Ovary (tissue), 3 donors: ENCODE measurements at regions not wholly inside any gene's neighbourhood (a gene's known extent, or its start where the extent isn't known, plus 50 kb on each side); places are given as distances from the start of the nearest gene placed in this dataset.

Experiments used
- CTCF ChIP-seq, 3 donors: fragments of 450-650 bp in 2 of 3; fragments of 200-600 bp in 1 of 3; IDR thresholded peaks; one replicate each; pipeline versions ENCODE4 v1.5.1 to v1.8.0; 2016 to 2022; ENCODE audit warnings: antibody characterized with exemption in 3 of 3, mild to moderate bottlenecking in 1 of 3
- EP300 ChIP-seq: sonication (generic); formaldehyde crosslinking; IDR thresholded peaks from one replicate; pipeline ENCODE4 v1.6.1; 2017; ENCODE audit warnings: antibody characterized with exemption
- POLR2A ChIP-seq: fragments of 450-650 bp; IDR thresholded peaks from one replicate; pipeline ENCODE4 v1.6.1; 2017; ENCODE audit warnings: antibody characterized with exemption, mild to moderate bottlenecking, moderate library complexity
- donor health status: DM: no; HTN: no; CAD: no.

DNA sequence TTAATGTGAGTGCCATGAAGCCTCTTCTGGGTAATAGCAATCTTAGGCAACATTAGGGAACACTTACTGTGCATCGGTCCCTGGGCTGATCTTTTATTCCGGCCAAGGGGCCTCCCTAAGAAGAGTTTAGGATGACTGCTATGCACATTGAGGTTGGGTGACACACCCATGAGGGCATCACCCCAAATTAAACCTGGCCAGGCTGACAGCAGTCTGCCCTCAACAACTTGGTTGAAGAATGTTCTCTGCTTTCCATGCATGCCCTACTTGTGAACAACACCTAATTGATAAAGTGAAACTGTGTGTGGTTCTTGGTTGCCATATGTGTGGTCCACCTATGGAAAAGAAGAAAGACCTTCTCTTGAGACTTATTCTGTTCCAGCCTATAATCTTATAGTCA is 1098.0 kb downstream of the BCL11B start:
- TF ChIP-seq CTCF (IDR thresholded peaks at IDR 0.05) (no peak), POLR2A (no peak), EP300 (no peak)
